ENCODE measurements at regions not wholly inside any gene's neighbourhood (a gene's known extent, or its start where the extent isn't known, plus 50 kb on each side); places are given as distances from the start of the nearest gene placed in this dataset.
"Not testable (repeated sequence)": the region's sequence is repeated elsewhere in the genome, so short reads cannot be mapped to it uniquely, and the experiment has no call there.

DNA sequence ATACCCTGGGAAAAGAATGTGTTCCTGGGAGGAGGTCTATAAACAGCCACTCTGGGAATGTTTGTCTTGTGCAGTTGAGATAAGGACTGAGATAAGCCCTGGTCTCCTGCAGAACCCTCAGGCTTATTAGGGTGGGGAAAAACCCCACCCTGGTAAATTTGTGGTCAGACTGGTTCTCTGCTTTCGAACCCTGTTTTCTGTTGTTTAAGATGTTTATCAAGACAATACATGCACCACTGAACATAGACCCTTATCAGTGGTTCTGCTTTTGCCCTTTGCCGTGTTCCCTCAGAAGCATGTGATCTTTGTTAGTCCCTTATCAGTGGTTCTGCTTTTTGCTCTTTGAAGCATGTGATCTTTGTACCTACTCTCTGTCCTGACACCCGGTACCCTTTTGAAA lies 956.0 kb downstream of the GRID1 start:
- not testable (repeated sequence) for ATAC-seq; DNase-seq; H3K36me3 Mint-ChIP-seq (ENCODE audit: low read depth); H3K4me1 Mint-ChIP-seq; H3K27ac Mint-ChIP-seq; H3K27me3 Mint-ChIP-seq; H3K4me3 Mint-ChIP-seq; H3K9me3 Mint-ChIP-seq

DNA sequence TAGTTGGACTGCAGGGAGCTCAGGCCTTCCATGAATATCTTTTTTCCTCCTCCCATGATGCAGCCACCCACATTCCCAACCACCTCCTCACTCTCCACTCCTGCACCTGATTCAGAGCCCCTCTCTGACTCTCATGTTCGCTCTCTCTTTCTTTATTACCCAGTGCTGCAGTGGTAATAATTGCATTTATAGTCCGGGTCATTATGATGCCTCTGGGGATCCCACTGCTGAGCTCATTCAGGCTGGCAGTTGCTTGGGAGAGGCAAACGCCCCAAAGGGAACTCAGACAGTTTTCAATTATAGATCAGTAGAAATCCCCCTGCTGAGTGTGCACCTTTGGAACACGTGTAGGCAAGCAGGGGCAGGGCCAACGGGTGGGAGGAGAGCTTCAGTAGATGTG lies 953.0 kb downstream of the GRID1 start:
- ATAC-seq: no peak
- Mint-ChIP-seq H3K4me3 (no peak overlapping the region), H3K4me1 (no peaks in the 10 kb centered on the region), H3K9me3 (peaks cover 5% of the 10 kb centered on the region), H3K27ac (no peak overlapping the region), H3K36me3 (ENCODE audit: low read depth) (no peaks in the 10 kb centered on the region), H3K27me3 (no peaks in the 10 kb centered on the region)
- DNase-seq: no peak

DNA sequence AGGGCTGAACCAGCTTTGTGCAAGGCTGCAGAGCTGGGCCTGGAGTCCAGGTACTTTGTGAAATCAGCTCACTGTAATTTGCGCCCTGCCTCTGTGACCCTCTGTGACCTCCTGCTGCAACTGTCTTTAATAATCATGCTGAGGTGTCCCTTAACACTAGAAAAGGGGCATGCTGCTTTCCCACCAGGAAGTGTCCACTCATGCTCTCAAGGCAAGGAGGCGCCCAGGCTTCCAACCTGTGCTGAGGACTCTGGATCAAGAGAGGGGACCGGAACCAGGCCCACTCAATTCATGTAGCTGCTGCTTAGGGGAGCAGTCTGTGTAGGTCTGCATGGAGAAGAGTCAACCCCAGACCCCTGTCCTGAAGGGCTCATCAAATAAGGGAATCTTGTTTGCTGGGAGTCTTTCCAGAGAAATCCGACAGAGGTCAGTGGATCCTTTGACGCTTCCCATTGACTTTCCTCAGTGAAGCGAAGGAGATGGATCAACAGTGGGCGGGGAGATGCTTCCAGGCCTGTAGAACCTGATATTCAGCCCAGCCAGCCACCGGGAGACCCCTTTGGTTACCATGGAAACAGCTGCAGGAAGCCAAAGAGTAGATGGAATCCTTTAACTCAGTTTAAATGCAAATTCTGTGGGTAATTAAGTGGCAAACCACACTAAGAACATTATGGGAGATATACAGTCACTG lies 945.9 kb downstream of the GRID1 start:
- Mint-ChIP-seq H3K4me1 (no peaks in the 10 kb centered on the region), H3K36me3 (ENCODE audit: low read depth) (no peaks in the 10 kb centered on the region), H3K27me3 (no peaks in the 10 kb centered on the region), H3K4me3 (no peak overlapping the region), H3K27ac (no peak overlapping the region), H3K9me3 (no peaks in the 10 kb centered on the region)
- ATAC-seq (no peak), DNase-seq (no peak)

DNA sequence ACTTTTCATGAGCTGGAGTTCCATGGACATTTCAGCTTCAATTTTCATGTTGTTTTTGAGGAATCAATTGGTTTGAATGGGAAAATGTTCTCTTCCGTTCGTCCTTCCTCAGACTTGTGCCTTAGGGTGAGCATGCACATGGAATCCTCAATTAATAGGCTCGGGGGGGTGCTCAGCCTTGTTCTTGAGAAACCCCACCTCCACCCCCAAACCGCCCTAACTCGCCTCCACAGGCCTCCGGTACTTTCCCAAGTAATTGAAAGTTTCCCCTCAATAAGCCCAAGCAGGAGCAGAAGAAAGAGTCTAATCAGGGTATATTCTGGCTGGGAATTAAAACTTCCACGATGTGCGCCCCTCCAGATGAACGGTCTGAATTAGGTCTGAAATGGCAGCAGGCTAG lies 945.2 kb downstream of the GRID1 start:
- Mint-ChIP-seq H3K36me3 (ENCODE audit: low read depth) (no peaks in the 10 kb centered on the region), H3K4me1 (no peaks in the 10 kb centered on the region), H3K27ac (no peak overlapping the region), H3K27me3 (no peaks in the 10 kb centered on the region), H3K9me3 (no peaks in the 10 kb centered on the region), H3K4me3 (no peak overlapping the region)
- ATAC-seq (no peak), DNase-seq (no peak)

GRCh38 chr10:85429126-85429525 lies 937.5 kb downstream of the GRID1 start:
- no peak for ATAC-seq
- H3K27ac Mint-ChIP-seq: no peak overlapping the region
- H3K4me3 Mint-ChIP-seq: no peak overlapping the region
- H3K36me3 Mint-ChIP-seq (ENCODE audit: low read depth): no peaks in the 10 kb centered on the region
- no peaks in the 10 kb centered on the region for H3K4me1 Mint-ChIP-seq
- H3K9me3 Mint-ChIP-seq: no peaks in the 10 kb centered on the region
- no peak for DNase-seq
- no peaks in the 10 kb centered on the region for H3K27me3 Mint-ChIP-seq

DNA sequence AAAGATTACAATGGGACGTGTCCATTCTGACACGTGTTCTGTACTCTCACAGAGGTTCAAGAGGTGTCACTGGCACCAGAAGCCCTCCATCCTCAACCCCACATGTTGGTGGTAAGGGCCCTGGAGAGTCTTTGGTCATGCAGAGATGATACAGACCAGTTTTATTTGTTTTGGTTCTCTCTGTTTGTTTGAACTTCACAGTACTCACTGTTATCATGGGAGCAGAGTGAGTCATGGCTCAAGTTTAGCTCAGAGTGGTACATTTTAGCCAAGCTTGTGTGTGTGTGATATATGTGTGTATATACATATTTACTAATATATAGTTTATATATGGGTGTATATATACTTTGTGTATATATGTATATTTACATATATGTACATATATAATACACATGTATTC lies 935.6 kb downstream of the GRID1 start:
- H3K27ac Mint-ChIP-seq: no peak overlapping the region
- H3K4me3 Mint-ChIP-seq: no peak overlapping the region
- H3K27me3 Mint-ChIP-seq: no peaks in the 10 kb centered on the region
- no peaks in the 10 kb centered on the region for H3K36me3 Mint-ChIP-seq (ENCODE audit: low read depth)
- no peak for ATAC-seq
- no peak for DNase-seq
- H3K9me3 Mint-ChIP-seq: no peaks in the 10 kb centered on the region
- no peaks in the 10 kb centered on the region for H3K4me1 Mint-ChIP-seq

DNA sequence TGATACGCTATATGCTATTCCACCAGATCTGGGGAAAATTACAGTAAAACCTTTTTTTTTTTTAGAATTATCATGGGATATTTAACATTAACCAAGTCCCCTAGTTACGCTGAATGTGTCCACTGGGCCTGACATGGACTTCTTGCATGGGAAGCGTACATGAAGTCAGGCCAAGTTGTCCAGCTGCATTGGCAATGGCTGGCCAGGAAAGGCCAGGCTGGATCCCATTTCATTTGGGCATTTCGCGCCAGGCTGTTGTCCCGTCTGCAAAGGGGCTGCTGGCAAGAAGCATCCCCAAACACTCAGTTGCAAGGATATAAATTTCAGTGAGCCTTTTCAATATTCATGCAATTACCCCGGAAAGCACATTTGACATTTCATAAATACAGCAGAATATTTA lies 933.3 kb downstream of the GRID1 start:
- Mint-ChIP-seq H3K4me3 (no peak overlapping the region), H3K36me3 (ENCODE audit: low read depth) (no peaks in the 10 kb centered on the region), H3K4me1 (no peaks in the 10 kb centered on the region), H3K9me3 (no peaks in the 10 kb centered on the region), H3K27me3 (peaks cover 2% of the 10 kb centered on the region), H3K27ac (no peak overlapping the region)
- no peak for ATAC-seq
- no peak for DNase-seq

GRCh38 chr10:85444868-85445267 lies 921.7 kb downstream of the GRID1 start:
- Mint-ChIP-seq H3K27ac (no peak overlapping the region), H3K4me3 (no peak overlapping the region), H3K4me1 (no peaks in the 10 kb centered on the region), H3K9me3 (no peaks in the 10 kb centered on the region), H3K27me3 (peaks cover 1% of the 10 kb centered on the region), H3K36me3 (ENCODE audit: low read depth) (no peaks in the 10 kb centered on the region)
- no peak for ATAC-seq
- DNase-seq: no peak

DNA sequence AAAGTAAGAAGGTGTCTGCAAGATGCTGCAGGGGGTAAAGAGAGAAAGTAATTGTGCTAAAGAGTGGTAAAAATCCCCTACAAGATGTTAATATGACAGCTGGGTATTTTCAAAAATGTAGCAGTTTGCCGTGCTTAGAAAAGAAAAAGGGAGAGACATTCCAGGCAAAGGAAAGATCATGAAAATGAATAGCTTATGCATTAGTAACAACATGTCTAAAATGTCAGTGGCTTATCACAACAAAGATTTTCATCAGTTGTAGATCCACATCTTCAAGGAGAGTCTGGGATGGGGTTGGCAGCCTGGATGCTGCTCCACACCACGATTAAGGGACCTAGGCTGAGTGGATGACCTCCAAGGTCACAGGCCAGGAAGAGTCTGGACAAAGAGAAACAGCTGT lies 920.9 kb downstream of the GRID1 start:
- H3K9me3 Mint-ChIP-seq: no peaks in the 10 kb centered on the region
- H3K4me3 Mint-ChIP-seq: no peak overlapping the region
- H3K36me3 Mint-ChIP-seq (ENCODE audit: low read depth): no peaks in the 10 kb centered on the region
- ATAC-seq (no peak), DNase-seq (no peak)
- H3K4me1 Mint-ChIP-seq: no peaks in the 10 kb centered on the region
- H3K27me3 Mint-ChIP-seq: peaks cover 1% of the 10 kb centered on the region
- no peak overlapping the region for H3K27ac Mint-ChIP-seq

- ATAC-seq (no peak), DNase-seq (no peak)
- Mint-ChIP-seq H3K27me3 (no peaks in the 10 kb centered on the region), H3K4me1 (no peaks in the 10 kb centered on the region), H3K36me3 (ENCODE audit: low read depth) (no peaks in the 10 kb centered on the region), H3K27ac (no peak overlapping the region), H3K4me3 (no peak overlapping the region), H3K9me3 (no peaks in the 10 kb centered on the region)
Observed at GRCh38 chr10:85446827-85447226, 919.8 kb downstream of the GRID1 start.

- no peaks in the 10 kb centered on the region for H3K36me3 Mint-ChIP-seq (ENCODE audit: low read depth)
Observed at GRCh38 chr10:85447690-85448089, 918.9 kb downstream of the GRID1 start.

DNA sequence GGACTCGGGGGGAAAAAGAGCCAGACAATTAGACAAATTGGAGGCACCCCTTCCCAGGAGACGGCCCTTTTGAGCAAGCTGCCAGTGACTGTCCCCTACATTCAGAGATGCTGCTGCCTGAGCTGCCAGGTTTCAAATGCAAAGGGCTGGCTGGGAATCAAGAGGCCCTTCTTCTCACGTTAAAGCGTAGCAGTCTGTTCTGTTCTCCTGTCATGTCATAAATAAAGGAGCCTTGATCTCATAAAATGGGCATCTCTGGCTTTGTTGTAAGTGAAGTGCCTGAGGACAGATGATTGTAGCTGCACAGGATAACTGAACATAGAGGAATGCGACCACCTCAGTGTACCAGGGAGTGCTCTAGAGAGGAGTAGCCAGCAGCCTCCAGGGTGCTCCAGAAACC lies 917.9 kb downstream of the GRID1 start:
- ATAC-seq: no peak
- no peak for DNase-seq
- no peaks in the 10 kb centered on the region for H3K9me3 Mint-ChIP-seq
- no peaks in the 10 kb centered on the region for H3K27me3 Mint-ChIP-seq
- no peak overlapping the region for H3K27ac Mint-ChIP-seq
- no peaks in the 10 kb centered on the region for H3K4me1 Mint-ChIP-seq
- H3K4me3 Mint-ChIP-seq: no peak overlapping the region
- no peaks in the 10 kb centered on the region for H3K36me3 Mint-ChIP-seq (ENCODE audit: low read depth)

More at GRCh38 chr10:85447690-85448089, 918.9 kb downstream of the GRID1 start:
- Mint-ChIP-seq H3K4me1 (no peaks in the 10 kb centered on the region), H3K4me3 (no peak overlapping the region), H3K27ac (no peak overlapping the region), H3K27me3 (no peaks in the 10 kb centered on the region), H3K9me3 (no peaks in the 10 kb centered on the region)
- no peak for DNase-seq
- ATAC-seq: no peak

DNA sequence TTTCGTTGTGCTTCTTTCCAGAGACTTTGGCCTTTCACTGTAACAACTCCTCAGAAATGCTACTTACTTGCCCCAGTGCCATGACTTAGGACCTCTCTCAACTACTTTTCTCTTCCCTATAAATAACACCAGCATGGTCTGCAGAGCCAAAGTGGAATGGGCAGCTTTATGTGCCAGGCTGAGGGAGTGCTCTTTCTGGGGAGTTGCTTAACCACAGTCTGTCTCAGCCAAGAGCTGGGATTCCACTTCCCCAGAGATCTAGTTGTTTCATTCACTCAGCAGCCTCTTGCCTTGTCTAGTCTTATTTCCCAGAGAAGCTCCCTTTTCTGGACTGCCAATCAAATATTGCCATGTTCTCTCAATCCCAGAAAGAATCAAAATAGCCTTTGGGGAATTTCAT lies 912.2 kb downstream of the GRID1 start:
- no peak overlapping the region for H3K27ac Mint-ChIP-seq
- no peaks in the 10 kb centered on the region for H3K4me1 Mint-ChIP-seq
- H3K27me3 Mint-ChIP-seq: peaks cover 3% of the 10 kb centered on the region
- DNase-seq (no peak), ATAC-seq (no peak)
- no peak overlapping the region for H3K4me3 Mint-ChIP-seq
- H3K9me3 Mint-ChIP-seq: no peaks in the 10 kb centered on the region
- H3K36me3 Mint-ChIP-seq (ENCODE audit: low read depth): no peaks in the 10 kb centered on the region

GRCh38 chr10:85457191-85457590 lies 909.4 kb downstream of the GRID1 start:
- ATAC-seq: no peak
- no peaks in the 10 kb centered on the region for H3K9me3 Mint-ChIP-seq
- no peak for DNase-seq
- H3K4me1 Mint-ChIP-seq: no peaks in the 10 kb centered on the region
- no peak overlapping the region for H3K27ac Mint-ChIP-seq
- no peak overlapping the region for H3K4me3 Mint-ChIP-seq
- peaks cover 3% of the 10 kb centered on the region for H3K27me3 Mint-ChIP-seq
- H3K36me3 Mint-ChIP-seq (ENCODE audit: low read depth): no peaks in the 10 kb centered on the region

DNA sequence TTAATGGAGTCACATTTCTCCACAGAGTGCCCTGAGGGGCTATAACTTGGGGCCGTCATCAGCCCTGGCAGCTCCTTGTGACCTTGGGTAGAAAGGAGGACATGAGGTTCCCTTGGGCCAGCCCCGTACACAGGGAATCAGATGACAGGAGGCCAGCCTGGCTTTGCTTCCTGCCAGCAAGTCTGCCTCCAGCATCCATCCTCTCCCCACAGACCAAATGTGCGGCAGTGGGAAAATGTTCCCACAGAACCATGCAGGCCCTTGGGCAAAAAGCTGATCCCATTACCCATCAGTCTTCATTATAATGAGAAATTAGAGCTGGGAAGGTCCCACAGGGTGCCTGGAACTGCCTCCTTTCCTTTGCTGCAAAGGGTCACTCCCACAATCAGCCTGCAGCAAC lies 908.3 kb downstream of the GRID1 start:
- DNase-seq (no peak), ATAC-seq (no peak)
- no peak overlapping the region for H3K27ac Mint-ChIP-seq
- H3K4me1 Mint-ChIP-seq: no peaks in the 10 kb centered on the region
- no peaks in the 10 kb centered on the region for H3K9me3 Mint-ChIP-seq
- H3K27me3 Mint-ChIP-seq: peaks cover 3% of the 10 kb centered on the region
- no peak overlapping the region for H3K4me3 Mint-ChIP-seq
- no peaks in the 10 kb centered on the region for H3K36me3 Mint-ChIP-seq (ENCODE audit: low read depth)

GRCh38 chr10:85459906-85460305 lies 906.7 kb downstream of the GRID1 start:
- DNase-seq (no peak), ATAC-seq (no peak)
- peaks cover 3% of the 10 kb centered on the region for H3K27me3 Mint-ChIP-seq
- H3K9me3 Mint-ChIP-seq: no peaks in the 10 kb centered on the region
- no peaks in the 10 kb centered on the region for H3K36me3 Mint-ChIP-seq (ENCODE audit: low read depth)
- no peak overlapping the region for H3K4me3 Mint-ChIP-seq
- H3K4me1 Mint-ChIP-seq: no peaks in the 10 kb centered on the region
- H3K27ac Mint-ChIP-seq: no peak overlapping the region
